Heart left ventricle (tissue), 16 donors: ENCODE measurements at regions not wholly inside any gene's neighbourhood (a gene's known extent, or its start where the extent isn't known, plus 50 kb on each side); places are given as distances from the start of the nearest gene placed in this dataset.

ENCODE experiments used
- ATAC-seq, 4 donors: fragments of 200-7000 bp; cut with Tn5 transposase; one replicate each; pipeline ENCODE4 v1.9.1; 2020 to 2022; ENCODE audit warnings: moderate library complexity in 4 of 4, mild to moderate bottlenecking in 3 of 4, moderate number of reproducible peaks in 1 of 4
- DNase-seq, 5 donors: peaks; one replicate each; pipeline ENCODE4 v3.0.0-alpha.2; 2020
- H3K27ac ChIP-seq, 12 donors: fragments of 200-600 bp; sonication (generic) in 4 of 12; one replicate each; pipeline versions ENCODE4 v1.5.0 to v1.8.0; 2016 to 2022; ENCODE audit warnings: mild to moderate bottlenecking in 2 of 12
- H3K27me3 ChIP-seq, 9 donors: fragments of 200-600 bp; sonication (generic) in 2 of 9; one replicate each; pipeline versions ENCODE4 v1.5.1 to v1.8.0; 2016 to 2022; ENCODE audit warnings: mild to moderate bottlenecking in 3 of 9
- H3K36me3 ChIP-seq, 9 donors: fragments of 200-600 bp; sonication (generic) in 2 of 9; one replicate each; pipeline versions ENCODE4 v1.5.0 to v1.8.0; 2018 to 2022; ENCODE audit warnings: mild to moderate bottlenecking in 2 of 9
- H3K4me1 ChIP-seq, 12 donors: fragments of 200-600 bp; sonication (generic) in 4 of 12; one replicate each; pipeline versions ENCODE4 v1.5.0 to v1.8.0; 2016 to 2022; ENCODE audit warnings: mild to moderate bottlenecking in 3 of 12
- H3K4me3 ChIP-seq, 12 donors: fragments of 200-600 bp; sonication (generic) in 4 of 12; one replicate each; pipeline versions ENCODE4 v1.5.0 to v1.8.0; 2017 to 2022; ENCODE audit warnings: mild to moderate bottlenecking in 9 of 12, moderate library complexity in 4 of 12
- H3K9me3 ChIP-seq, 12 donors: fragments of 200-600 bp; sonication (generic) in 4 of 12; one replicate each; pipeline versions ENCODE4 v1.5.0 to v1.8.0; 2016 to 2022; ENCODE audit warnings: mild to moderate bottlenecking in 1 of 12
- CTCF ChIP-seq, 12 donors: fragments of 200-600 bp; sonication (generic) in 4 of 12; IDR thresholded peaks; one replicate each; pipeline versions ENCODE4 v1.5.0 to v1.8.0; 2018 to 2022; ENCODE audit warnings: antibody characterized with exemption in 12 of 12, mild to moderate bottlenecking in 5 of 12
- POLR2A ChIP-seq, 2 donors: fragments of 450-650 bp; IDR thresholded peaks; one replicate each; pipeline ENCODE4 v1.6.1; 2017; ENCODE audit warnings: antibody characterized with exemption in 2 of 2, mild to moderate bottlenecking in 2 of 2, moderate library complexity in 2 of 2
- WGBS, 4 donors: extraction: QIAGEN DNeasy Blood & Tissue Kit in 2 of 4; methylation state at CpG; one replicate each; pipeline versions ENCODE4 v1.1.5 to v1.1.7; 2013 to 2018; 5-methylcytosine and 5-hydroxymethylcytosine counted together
- intact Hi-C, 10 donors: fragments of 100-400 bp; cut with DNase I; formaldehyde crosslinking; loops; one replicate each; pipeline versions ENCODE4 v1.11.1 to v1.14.2; 2022
- donor health status: ischemic (EF 13 %, LVEDD 7.1; RV severe dilation, severe dysfunction).
- donor health status: healthy with polysubstance abuse.
- donor health status: DM: no; HTN: yes; CAD: no.
- donor health status: DM: no; HTN: no; CAD: no.
- donor health status: ischemic (EF 25% LVEDD 6.9; RV normal size, moderate dysfunction).
- donor health status: ischemic (EF 25% LVEDD 5.7; RV mildly dilated, moderate dysfunction).
- donor health status: healthy.
- donor health status: DM: yes; HTN: yes; CAD: no.
- donor health status: ischemic (EF 35%, LVEDD 5.7; RV mildly dilated, moderate dysfunction).
- donor health status: nonischemic (EF 11% LVEDD 7.7; RV severe dilation, severe dysfunction).
- donor health status: DM: yes; HTN: yes; CAD: no.
- donor health status: PGD.
- donor health status: ischemic (EF 29% LVEDD 5.4; RV normal size, mild dysfunction).
- donor health status: nonischemic (EF 23%, LVEDD 6.1; RV moderate dilation, normal function).

GRCh38 chr5:159671886-159672285 is 244.4 kb upstream of the ADRA1B start:
- no peak for DNase-seq
- Histone ChIP-seq H3K27me3 (no peaks in the 10 kb centered on the region), H3K4me3 (no peak overlapping the region), H3K36me3 (no peaks in the 10 kb centered on the region), H3K27ac (no peak overlapping the region), H3K9me3 (peaks cover 0 to 8% (median 0%) of the 10 kb centered on the region in 12 donors), H3K4me1 (no peaks in the 10 kb centered on the region)
- intact Hi-C loops, result loop anchor here in 1 of 10 donors (10.0 kb wide), 1 partner anchor 147 kb away; no protein-coding TSS in a partner anchor
- ATAC-seq, result no peak
- no peak for TF ChIP-seq CTCF (IDR thresholded peaks at IDR 0.05)
- TF ChIP-seq POLR2A (IDR thresholded peaks at IDR 0.05), result no peak

- intact Hi-C loops, result loop anchor here in 2 of 10 donors (1.0 to 10.0 kb wide), 2 partner anchors 37 to 149 kb away; no protein-coding TSS in a partner anchor
- peaks cover 0 to 8% (median 0%) of the 10 kb centered on the region in 12 donors for H3K9me3 ChIP-seq
- no peak overlapping the region for H3K27ac ChIP-seq
- no peaks in the 10 kb centered on the region for H3K36me3 ChIP-seq
- H3K4me3 ChIP-seq, result no peak overlapping the region
- no peak for TF ChIP-seq POLR2A (IDR thresholded peaks at IDR 0.05)
- TF ChIP-seq CTCF (IDR thresholded peaks at IDR 0.05), result no peak
- no peak for DNase-seq
- no peak for ATAC-seq
- WGBS, 4 donors, result 59 to 86% (median 81%) methylated on average over 2 of the region's 2 CpGs
- no peaks in the 10 kb centered on the region for H3K4me1 ChIP-seq
- H3K27me3 ChIP-seq, result no peaks in the 10 kb centered on the region
These were observed 242.7 kb upstream of the ADRA1B start for GRCh38 chr5:159673538-159673937.

- Histone ChIP-seq H3K27me3 (no peaks in the 10 kb centered on the region), H3K4me1 (no peaks in the 10 kb centered on the region), H3K36me3 (no peaks in the 10 kb centered on the region), H3K9me3 (peaks cover 0 to 32% (median 3%) of the 10 kb centered on the region in 12 donors), H3K27ac (no peak overlapping the region), H3K4me3 (no peak overlapping the region)
- 20 to 62% (median 43%) methylated on average over 1 of the region's 1 CpG for WGBS, 4 donors
- DNase-seq (no peak), ATAC-seq (no peak)
- intact Hi-C loops, result loop anchor here in 1 of 10 donors (10.0 kb wide), 1 partner anchor 154 kb away; no protein-coding TSS in a partner anchor
- TF ChIP-seq CTCF (IDR thresholded peaks at IDR 0.05) (no peak), POLR2A (IDR thresholded peaks at IDR 0.05) (no peak)
These were observed 237.5 kb upstream of the ADRA1B start for GRCh38 chr5:159678657-159679392.

- no peaks in the 10 kb centered on the region for H3K4me1 ChIP-seq
- intact Hi-C loops, result loop anchor here in 1 of 10 donors (5.0 kb wide), 1 partner anchor 238 kb away; no protein-coding TSS in a partner anchor
- H3K27ac ChIP-seq, result no peak overlapping the region
- no peaks in the 10 kb centered on the region for H3K27me3 ChIP-seq
- no peak overlapping the region for H3K4me3 ChIP-seq
- ATAC-seq, result no peak
- no peaks in the 10 kb centered on the region for H3K36me3 ChIP-seq
- TF ChIP-seq CTCF (IDR thresholded peaks at IDR 0.05) (no peak), POLR2A (IDR thresholded peaks at IDR 0.05) (no peak)
- DNase-seq, result no peak
- 55 to 95% (median 77%) methylated on average over 2 to 3 of the region's 3 CpGs for WGBS, 4 donors
- H3K9me3 ChIP-seq, result peaks cover 0 to 32% (median 3%) of the 10 kb centered on the region in 12 donors
These were observed 236.2 kb upstream of the ADRA1B start for GRCh38 chr5:159680095-159680494.
